Mesendoderm (in vitro differentiated cells): ENCODE measurements at regions not wholly inside any gene's neighbourhood (a gene's known extent, or its start where the extent isn't known, plus 50 kb on each side); places are given as distances from the start of the nearest gene placed in this dataset.
"Not testable (repeated sequence)": the region's sequence is repeated elsewhere in the genome, so short reads cannot be mapped to it uniquely, and the experiment has no call there.

ENCODE experiments used
- DNase-seq: peaks from one replicate; pipeline ENCODE4 v3.0.0; 2013
- H2AK5ac ChIP-seq: 2 replicates; pipeline ENCODE4 v1.6.1; 2013; ENCODE audit warnings: low read length, inconsistent platforms
- H2BK120ac ChIP-seq: 2 replicates; pipeline ENCODE4 v1.6.1; 2013; ENCODE audit warnings: low read depth, mild to moderate bottlenecking, low read length, moderate library complexity, mixed read lengths
- H2BK15ac ChIP-seq: replicated peaks from 2 replicates; pipeline ENCODE4 v1.6.1; 2013; ENCODE audit warnings: low read depth, mild to moderate bottlenecking, moderate library complexity
- H2BK5ac ChIP-seq: 2 replicates; pipeline ENCODE4 v1.6.1; 2013; ENCODE audit warnings: low read length, inconsistent platforms
- H3K18ac ChIP-seq: 2 replicates; pipeline ENCODE4 v1.6.1; 2013; ENCODE audit warnings: mild to moderate bottlenecking, low read length, mixed read lengths
- H3K23ac ChIP-seq: one replicate; pipeline ENCODE4 v1.6.1; 2013; ENCODE audit warnings: low read length
- H3K27ac ChIP-seq: 2 replicates; pipeline ENCODE4 v1.5.1; 2013; ENCODE audit warnings: low read depth, mild to moderate bottlenecking, inconsistent platforms, low read length, moderate library complexity
- H3K27me3 ChIP-seq: 2 replicates; pipeline ENCODE4 v1.6.1; 2013; ENCODE audit warnings: low read length, control low read depth, mild to moderate bottlenecking, inconsistent platforms; ENCODE audit not compliant: insufficient read depth, poor library complexity
- H3K36me3 ChIP-seq: 2 replicates; pipeline ENCODE4 v1.6.1; 2013; ENCODE audit warnings: low read length, inconsistent platforms; ENCODE audit not compliant: control insufficient read depth, insufficient read depth
- H3K4ac ChIP-seq: one replicate; pipeline ENCODE4 v1.6.1; 2013; ENCODE audit warnings: low read depth, mild to moderate bottlenecking, low read length, moderate library complexity
- H3K4me1 ChIP-seq: 2 replicates; pipeline ENCODE4 v1.6.1; 2013; ENCODE audit warnings: low read depth, low read length, inconsistent platforms; ENCODE audit not compliant: control insufficient read depth
- H3K4me2 ChIP-seq: 2 replicates; pipeline ENCODE4 v1.6.1; 2013; ENCODE audit warnings: low read length
- H3K4me3 ChIP-seq: 2 replicates; pipeline ENCODE4 v1.5.1; 2013; ENCODE audit warnings: mild to moderate bottlenecking, low read length
- H3K56ac ChIP-seq: one replicate; pipeline ENCODE4 v1.6.1; 2013; ENCODE audit warnings: low read length
- H3K79me1 ChIP-seq: 2 replicates; pipeline ENCODE4 v1.6.1; 2013; ENCODE audit warnings: low read length, inconsistent platforms
- H3K79me2 ChIP-seq: 2 replicates; pipeline ENCODE4 v1.6.1; 2013; ENCODE audit warnings: mild to moderate bottlenecking, low read length; ENCODE audit not compliant: control insufficient read depth, insufficient read depth
- H3K9ac ChIP-seq: 2 replicates; pipeline ENCODE4 v1.6.1; 2013; ENCODE audit warnings: low read length, inconsistent platforms
- H4K5ac ChIP-seq: one replicate; pipeline ENCODE4 v1.6.1; 2013; ENCODE audit warnings: low read length
- H4K8ac ChIP-seq: one replicate; pipeline ENCODE4 v1.6.1; 2013; ENCODE audit warnings: low read depth, mild to moderate bottlenecking, control low read depth, low read length, moderate library complexity
- WGBS: extraction: QIAGEN DNeasy Blood & Tissue Kit; methylation state at CpG from one replicate; pipeline ENCODE4 v1.1.7; 2013; ENCODE audit warnings: low lambda C conversion rate, missing lambda C conversion rate; ENCODE audit not compliant: insufficient coverage; ENCODE audit errors: extremely low coverage; 5-methylcytosine and 5-hydroxymethylcytosine counted together

GRCh38 chr11:31955838-31956237, 135.0 kb upstream of the RCN1 start:
- Histone ChIP-seq H3K27ac (no peak overlapping the region), H3K56ac (peak overlapping the region; percentile 36), H2AK5ac (no peak overlapping the region), H3K4me1 (peaks cover 2% of the 10 kb centered on the region), H3K4me3 (no peak overlapping the region), H3K79me1 (no peaks in the 10 kb centered on the region), H2BK5ac (no peak overlapping the region), H3K18ac (no peak overlapping the region), H2BK120ac (no peak overlapping the region), H3K23ac (no peak overlapping the region), H3K36me3 (no peaks in the 10 kb centered on the region), H3K9ac (no peak overlapping the region), H2BK15ac (no peak overlapping the region), H3K27me3 (no peaks in the 10 kb centered on the region), H3K4me2 (no peak overlapping the region), H4K5ac (no peak overlapping the region), H4K8ac (no peak overlapping the region), H3K79me2 (no peaks in the 10 kb centered on the region), H3K4ac (no peak overlapping the region)
- no peak for DNase-seq
- no CpG with 5 or more reads among the region's 7 CpGs for WGBS

GRCh38 chr11:31953803-31954327, 137.0 kb upstream of the RCN1 start:
- Histone ChIP-seq H2BK120ac (no peak overlapping the region), H3K27ac (no peak overlapping the region), H3K4me1 (peaks cover 2% of the 10 kb centered on the region), H3K18ac (no peak overlapping the region), H3K79me2 (no peaks in the 10 kb centered on the region), H3K4ac (no peak overlapping the region), H3K27me3 (no peaks in the 10 kb centered on the region), H4K5ac (no peak overlapping the region), H2AK5ac (no peak overlapping the region), H3K4me3 (no peak overlapping the region), H2BK15ac (no peak overlapping the region), H3K23ac (no peak overlapping the region), H2BK5ac (no peak overlapping the region), H3K79me1 (no peaks in the 10 kb centered on the region), H3K56ac (no peak overlapping the region), H3K4me2 (no peak overlapping the region), H3K9ac (no peak overlapping the region), H3K36me3 (no peaks in the 10 kb centered on the region), H4K8ac (no peak overlapping the region)
- DNase-seq = no peak
- WGBS = no CpG with 5 or more reads among the region's 6 CpGs

- H3K4me3 ChIP-seq, H2AK5ac ChIP-seq, H3K4me2 ChIP-seq, H2BK120ac ChIP-seq, H2BK15ac ChIP-seq, H3K27me3 ChIP-seq, H3K4me1 ChIP-seq, DNase-seq, H3K27ac ChIP-seq, H3K9ac ChIP-seq, H4K8ac ChIP-seq, H3K23ac ChIP-seq, H3K79me1 ChIP-seq, H4K5ac ChIP-seq, H3K4ac ChIP-seq, H3K79me2 ChIP-seq, H3K18ac ChIP-seq, H3K36me3 ChIP-seq, H2BK5ac ChIP-seq, H3K56ac ChIP-seq: not testable (repeated sequence)
These were observed 138.6 kb upstream of the PAX6 start for GRCh38 chr11:31949733-31950200.

GRCh38 chr11:31947051-31947450, 135.9 kb upstream of the PAX6 start:
- peak overlapping the region; percentile 81 for H2BK5ac ChIP-seq
- no peak overlapping the region for H4K8ac ChIP-seq
- no peak overlapping the region for H2BK15ac ChIP-seq
- H3K36me3 ChIP-seq = no peaks in the 10 kb centered on the region
- H3K4me3 ChIP-seq = no peak overlapping the region
- no peak overlapping the region for H3K9ac ChIP-seq
- H3K23ac ChIP-seq = no peak overlapping the region
- H3K27ac ChIP-seq = peak overlapping the region; percentile 1
- no peak overlapping the region for H3K4ac ChIP-seq
- H3K27me3 ChIP-seq = no peaks in the 10 kb centered on the region
- H3K18ac ChIP-seq = no peak overlapping the region
- H3K79me2 ChIP-seq = no peaks in the 10 kb centered on the region
- no peak for DNase-seq
- no peak overlapping the region for H3K4me2 ChIP-seq
- peak overlapping the region; percentile 43 for H2AK5ac ChIP-seq
- H4K5ac ChIP-seq = no peak overlapping the region
- H3K4me1 ChIP-seq = peaks cover 2% of the 10 kb centered on the region
- no CpG with 5 or more reads among the region's 6 CpGs for WGBS
- H2BK120ac ChIP-seq = no peak overlapping the region
- peak overlapping the region; percentile 64 for H3K56ac ChIP-seq
- no peaks in the 10 kb centered on the region for H3K79me1 ChIP-seq

GRCh38 chr11:31943056-31943780, 132.1 kb upstream of the PAX6 start:
- Histone ChIP-seq H3K27me3 (no peaks in the 10 kb centered on the region), H2BK120ac (no peak overlapping the region), H4K8ac (no peak overlapping the region), H3K27ac (no peak overlapping the region), H3K36me3 (no peaks in the 10 kb centered on the region), H3K4ac (no peak overlapping the region), H3K23ac (no peak overlapping the region), H3K79me1 (no peaks in the 10 kb centered on the region), H2BK15ac (no peak overlapping the region), H3K18ac (no peak overlapping the region), H2BK5ac (no peak overlapping the region), H3K79me2 (no peaks in the 10 kb centered on the region), H3K4me1 (peaks cover 2% of the 10 kb centered on the region), H3K4me3 (no peak overlapping the region), H3K4me2 (no peak overlapping the region), H4K5ac (no peak overlapping the region), H3K9ac (no peak overlapping the region), H3K56ac (no peak overlapping the region), H2AK5ac (no peak overlapping the region)
- DNase-seq = peak; percentile 69
- WGBS = no CpG with 5 or more reads among the region's 2 CpGs
